Mesenchymal stem cell (in vitro differentiated cells and primary cell): ENCODE measurements at regions not wholly inside any gene's neighbourhood (a gene's known extent, or its start where the extent isn't known, plus 50 kb on each side); places are given as distances from the start of the nearest gene placed in this dataset.

Source experiments
- DNase-seq: peaks from one replicate; pipeline ENCODE4 v3.0.0-alpha.2; 2013
- H2AFZ ChIP-seq: one replicate; pipeline ENCODE4 v1.6.1; 2013; ENCODE audit warnings: low read depth, mild to moderate bottlenecking, control low read depth, inconsistent platforms, low read length, moderate library complexity
- H2AK5ac ChIP-seq: 2 replicates; pipeline ENCODE4 v1.6.1; 2013; ENCODE audit warnings: low read length, moderate library complexity, mild to moderate bottlenecking, inconsistent platforms; ENCODE audit not compliant: severe bottlenecking
- H2BK120ac ChIP-seq: one replicate; pipeline ENCODE4 v1.6.1; 2013; ENCODE audit warnings: low read depth, mild to moderate bottlenecking, inconsistent platforms, low read length, moderate library complexity
- H2BK12ac ChIP-seq, 2 experiments: one replicate each; pipeline ENCODE4 v1.6.1; 2013; ENCODE audit warnings: inconsistent platforms in 2 of 2, low read length in 2 of 2, mild to moderate bottlenecking in 2 of 2, moderate library complexity in 2 of 2, control low read depth in 1 of 2
- H2BK15ac ChIP-seq: one replicate; pipeline ENCODE4 v1.6.1; 2013; ENCODE audit warnings: mild to moderate bottlenecking, low read depth, inconsistent platforms; ENCODE audit not compliant: poor library complexity, severe bottlenecking
- H2BK5ac ChIP-seq: 2 replicates; pipeline ENCODE4 v1.6.1; 2013; ENCODE audit warnings: low read depth, mild to moderate bottlenecking, low read length, control low read depth, inconsistent platforms; ENCODE audit not compliant: poor library complexity, severe bottlenecking
- H3K14ac ChIP-seq, 2 experiments: one replicate each; pipeline ENCODE4 v1.6.1; 2013; ENCODE audit warnings: inconsistent platforms in 2 of 2, low read length in 2 of 2, control low read depth in 1 of 2, mild to moderate bottlenecking in 1 of 2, moderate library complexity in 1 of 2
- H3K18ac ChIP-seq, 2 experiments: one replicate each; pipeline ENCODE4 v1.6.1; 2013; ENCODE audit warnings: inconsistent platforms in 2 of 2, low read length in 2 of 2, control low read depth in 1 of 2, low read depth in 1 of 2, mild to moderate bottlenecking in 1 of 2
- H3K23ac ChIP-seq, 2 experiments: one replicate each; pipeline ENCODE4 v1.6.1; 2013; ENCODE audit warnings: inconsistent platforms in 2 of 2, low read length in 2 of 2, mild to moderate bottlenecking in 2 of 2, moderate library complexity in 2 of 2, control low read depth in 1 of 2
- H3K27ac ChIP-seq: 2 replicates; pipeline ENCODE4 v1.5.1; 2013; ENCODE audit warnings: mild to moderate bottlenecking, moderate library complexity, low read length, control low read depth, inconsistent platforms; ENCODE audit not compliant: poor library complexity, severe bottlenecking
- H3K27me3 ChIP-seq, 2 experiments: 2 replicates each; pipeline versions ENCODE4 v1.6.1 to v1.7.0; 2013; ENCODE audit warnings: low read length in 2 of 2, mild to moderate bottlenecking in 2 of 2, moderate library complexity in 2 of 2, control low read depth in 1 of 2, inconsistent platforms in 1 of 2; ENCODE audit not compliant: control insufficient read depth in 1 of 2, insufficient read depth in 1 of 2
- H3K36me3 ChIP-seq, 2 experiments: 2 replicates each; pipeline versions ENCODE4 v1.6.1 to v1.7.0; 2013; ENCODE audit warnings: low read length in 2 of 2, control low read depth in 1 of 2, inconsistent platforms in 1 of 2, low read depth in 1 of 2, mild to moderate bottlenecking in 1 of 2; ENCODE audit not compliant: insufficient read depth in 2 of 2, control insufficient read depth in 1 of 2
- H3K4ac ChIP-seq, 2 experiments: one replicate each; pipeline ENCODE4 v1.6.1; 2013; ENCODE audit warnings: inconsistent platforms in 2 of 2, low read length in 2 of 2, mild to moderate bottlenecking in 2 of 2, moderate library complexity in 2 of 2, control low read depth in 1 of 2, low read depth in 1 of 2
- H3K4me1 ChIP-seq: 2 replicates; pipeline ENCODE4 v1.6.1; 2013; ENCODE audit warnings: low read depth, low read length, control low read depth; ENCODE audit not compliant: control insufficient read depth, insufficient read depth
- H3K4me2 ChIP-seq: 2 replicates; pipeline ENCODE4 v1.6.1; 2013; ENCODE audit warnings: low read length, mild to moderate bottlenecking, inconsistent platforms; ENCODE audit not compliant: poor library complexity, severe bottlenecking
- H3K4me3 ChIP-seq, 2 experiments: 2 replicates each; pipeline versions ENCODE4 v1.5.1 to v1.7.0; 2013; ENCODE audit warnings: low read length in 2 of 2, mild to moderate bottlenecking in 2 of 2, control low read depth in 1 of 2, low read depth in 1 of 2; ENCODE audit not compliant: insufficient read depth in 1 of 2
- H3K79me1 ChIP-seq: replicated peaks from 2 replicates; pipeline ENCODE4 v1.6.1; 2013; ENCODE audit warnings: mild to moderate bottlenecking, control low read depth, low read length, inconsistent platforms; ENCODE audit not compliant: poor library complexity, severe bottlenecking
- H3K9ac ChIP-seq: 2 replicates; pipeline ENCODE4 v1.7.0; 2013; ENCODE audit warnings: mild to moderate bottlenecking, low read length, moderate library complexity
- H3K9me3 ChIP-seq: 2 replicates; pipeline ENCODE4 v1.7.0; 2013; ENCODE audit warnings: mild to moderate bottlenecking, low read length; ENCODE audit not compliant: control insufficient read depth
- H4K8ac ChIP-seq: one replicate; pipeline ENCODE4 v1.6.1; 2013; ENCODE audit warnings: inconsistent platforms, mild to moderate bottlenecking, low read length, moderate library complexity
- H4K91ac ChIP-seq: one replicate; pipeline ENCODE4 v1.6.1; 2013; ENCODE audit warnings: mild to moderate bottlenecking, low read length, inconsistent platforms
- WGBS: methylation state at CpG from one replicate; pipeline ENCODE4 v1.1.7; 2013; ENCODE audit warnings: mixed read lengths; 5-methylcytosine and 5-hydroxymethylcytosine counted together

DNA sequence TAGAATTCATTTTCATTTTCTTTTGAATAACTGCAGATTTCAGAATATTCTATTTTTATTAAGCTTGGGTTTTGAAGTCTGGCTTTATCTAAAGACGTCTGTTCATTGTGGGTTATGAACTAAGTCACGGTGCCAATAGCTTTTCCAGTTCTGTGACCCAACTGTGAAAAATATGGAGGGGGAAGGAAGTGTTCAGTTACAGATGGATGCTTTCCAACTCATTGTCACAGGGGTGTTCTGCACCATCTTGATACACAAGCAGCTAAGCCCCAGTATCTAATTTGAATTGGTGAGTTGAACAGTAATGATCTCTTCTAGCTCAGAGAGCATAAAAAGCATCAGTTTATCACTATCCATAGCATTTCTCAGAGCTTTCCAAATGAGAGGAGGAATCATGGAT, 710.6 kb downstream of the EDEM1 start:
- H3K4me2 ChIP-seq: no peak overlapping the region
- DNase-seq: no peak
- no peaks in the 10 kb centered on the region for H3K36me3 ChIP-seq
- no peak overlapping the region for H3K4me3 ChIP-seq
- H3K14ac ChIP-seq: no peak overlapping the region
- no peak overlapping the region for H2BK15ac ChIP-seq
- no peak overlapping the region for H3K4ac ChIP-seq
- H4K8ac ChIP-seq: no peak overlapping the region
- H4K91ac ChIP-seq: no peak overlapping the region
- H2BK5ac ChIP-seq: no peak overlapping the region
- no peak overlapping the region for H2BK120ac ChIP-seq
- no peaks in the 10 kb centered on the region for H3K79me1 ChIP-seq
- H3K18ac ChIP-seq: no peak overlapping the region
- 81% methylated on average over 2 of the region's 2 CpGs for WGBS
- no peak overlapping the region for H2AK5ac ChIP-seq
- no peaks in the 10 kb centered on the region for H3K4me1 ChIP-seq
- H3K9ac ChIP-seq: no peak overlapping the region
- peaks cover 17% of the 10 kb centered on the region for H3K9me3 ChIP-seq
- no peak overlapping the region for H3K27ac ChIP-seq
- no peak overlapping the region for H2AFZ ChIP-seq
- H3K23ac ChIP-seq: no peak overlapping the region
- no peaks in the 10 kb centered on the region for H3K27me3 ChIP-seq
- no peak overlapping the region for H2BK12ac ChIP-seq

- Histone ChIP-seq H3K18ac (no peak overlapping the region), H3K23ac (no peak overlapping the region), H2AK5ac (no peak overlapping the region), H2BK120ac (no peak overlapping the region), H3K4me1 (no peaks in the 10 kb centered on the region), H3K9ac (no peak overlapping the region), H3K36me3 (no peaks in the 10 kb centered on the region), H3K4ac (no peak overlapping the region), H3K4me3 (no peak overlapping the region), H2BK15ac (no peak overlapping the region), H3K79me1 (no peaks in the 10 kb centered on the region), H3K4me2 (no peak overlapping the region), H3K14ac (no peak overlapping the region), H3K27ac (no peak overlapping the region), H4K91ac (no peak overlapping the region), H3K27me3 (no peaks in the 10 kb centered on the region), H2BK12ac (no peak overlapping the region), H2BK5ac (no peak overlapping the region), H4K8ac (no peak overlapping the region), H2AFZ (no peak overlapping the region), H3K9me3 (peaks cover 28% of the 10 kb centered on the region)
- DNase-seq: no peak
- WGBS: 74% methylated on average over 3 of the region's 3 CpGs
Measured at GRCh38 chr3:5899014-5899761, 711.7 kb downstream of the EDEM1 start.

GRCh38 chr3:5917932-5918331, 730.4 kb downstream of the EDEM1 start:
- Histone ChIP-seq H2BK120ac (no peak overlapping the region), H2AK5ac (no peak overlapping the region), H2BK5ac (no peak overlapping the region), H3K9ac (no peak overlapping the region), H3K27me3 (no peaks in the 10 kb centered on the region), H3K14ac (no peak overlapping the region), H2BK12ac (no peak overlapping the region), H2AFZ (no peak overlapping the region), H2BK15ac (no peak overlapping the region), H3K27ac (no peak overlapping the region), H3K18ac (no peak overlapping the region), H3K9me3 (peaks cover 10% of the 10 kb centered on the region), H4K8ac (no peak overlapping the region), H4K91ac (no peak overlapping the region), H3K36me3 (no peaks in the 10 kb centered on the region), H3K23ac (no peak overlapping the region), H3K79me1 (no peaks in the 10 kb centered on the region), H3K4me1 (no peaks in the 10 kb centered on the region), H3K4ac (no peak overlapping the region), H3K4me3 (no peak overlapping the region), H3K4me2 (no peak overlapping the region)
- WGBS: 81% methylated on average over 5 of the region's 9 CpGs
- DNase-seq: no peak

- H3K36me3 ChIP-seq: no peaks in the 10 kb centered on the region
- no peak overlapping the region for H2AK5ac ChIP-seq
- no peak overlapping the region for H3K27ac ChIP-seq
- no peaks in the 10 kb centered on the region for H3K27me3 ChIP-seq
- H4K8ac ChIP-seq: no peak overlapping the region
- no peak overlapping the region for H3K4me2 ChIP-seq
- H3K23ac ChIP-seq: no peak overlapping the region
- no peak overlapping the region for H2BK15ac ChIP-seq
- H3K14ac ChIP-seq: no peak overlapping the region
- DNase-seq: no peak
- H3K79me1 ChIP-seq: no peaks in the 10 kb centered on the region
- H3K9me3 ChIP-seq: peaks cover 10% of the 10 kb centered on the region
- H3K4me3 ChIP-seq: no peak overlapping the region
- no peak overlapping the region for H3K18ac ChIP-seq
- no peaks in the 10 kb centered on the region for H3K4me1 ChIP-seq
- H2BK12ac ChIP-seq: no peak overlapping the region
- WGBS: 75% methylated on average over 4 of the region's 7 CpGs
- no peak overlapping the region for H4K91ac ChIP-seq
- no peak overlapping the region for H3K4ac ChIP-seq
- H2BK120ac ChIP-seq: no peak overlapping the region
- no peak overlapping the region for H3K9ac ChIP-seq
- no peak overlapping the region for H2AFZ ChIP-seq
- no peak overlapping the region for H2BK5ac ChIP-seq
Measured at GRCh38 chr3:5918626-5919025, 731.1 kb downstream of the EDEM1 start.
